Stomach (tissue), 4 donors: ENCODE measurements at regions not wholly inside any gene's neighbourhood (a gene's known extent, or its start where the extent isn't known, plus 50 kb on each side); places are given as distances from the start of the nearest gene placed in this dataset.

Experiments
- EP300 ChIP-seq: sonication (generic); formaldehyde crosslinking; IDR thresholded peaks from one replicate; pipeline ENCODE4 v1.6.1; 2017; ENCODE audit warnings: antibody characterized with exemption
- TF ChIP-seq, protein P1 (sequence below), 7 experiments: fragments of 450-650 bp in 4 of 7; fragments of 200-600 bp in 3 of 7; sonication (generic) in 3 of 7; IDR thresholded peaks; one replicate each; pipeline ENCODE4 v1.5.1; 2016 to 2019; ENCODE audit warnings: antibody characterized with exemption in 7 of 7, control low read depth in 2 of 7, mild to moderate bottlenecking in 1 of 7

DNA sequence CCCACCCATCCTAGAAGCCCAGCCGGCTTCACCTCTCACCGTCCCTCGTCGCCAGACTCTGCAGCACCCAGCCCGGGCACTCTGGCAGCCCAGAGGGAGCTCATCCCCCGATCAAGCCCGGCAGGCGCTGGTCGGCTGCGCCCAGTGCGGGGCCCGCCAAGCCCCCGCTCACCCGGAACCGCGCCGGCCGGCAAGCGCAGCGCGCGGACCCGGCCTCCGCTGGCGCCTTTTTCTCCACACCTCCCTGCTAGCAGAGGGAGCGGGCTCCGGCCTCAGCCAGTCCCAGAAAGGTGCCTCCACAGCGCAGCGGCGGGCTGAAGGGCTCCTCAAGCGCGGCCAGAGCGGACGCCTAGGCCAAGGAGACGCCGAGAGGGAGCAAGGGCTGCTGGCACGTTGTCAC is 2023.3 kb downstream of the NCAM2 start:
- TF ChIP-seq EP300, result no peak
- TF ChIP-seq, protein P1, sequence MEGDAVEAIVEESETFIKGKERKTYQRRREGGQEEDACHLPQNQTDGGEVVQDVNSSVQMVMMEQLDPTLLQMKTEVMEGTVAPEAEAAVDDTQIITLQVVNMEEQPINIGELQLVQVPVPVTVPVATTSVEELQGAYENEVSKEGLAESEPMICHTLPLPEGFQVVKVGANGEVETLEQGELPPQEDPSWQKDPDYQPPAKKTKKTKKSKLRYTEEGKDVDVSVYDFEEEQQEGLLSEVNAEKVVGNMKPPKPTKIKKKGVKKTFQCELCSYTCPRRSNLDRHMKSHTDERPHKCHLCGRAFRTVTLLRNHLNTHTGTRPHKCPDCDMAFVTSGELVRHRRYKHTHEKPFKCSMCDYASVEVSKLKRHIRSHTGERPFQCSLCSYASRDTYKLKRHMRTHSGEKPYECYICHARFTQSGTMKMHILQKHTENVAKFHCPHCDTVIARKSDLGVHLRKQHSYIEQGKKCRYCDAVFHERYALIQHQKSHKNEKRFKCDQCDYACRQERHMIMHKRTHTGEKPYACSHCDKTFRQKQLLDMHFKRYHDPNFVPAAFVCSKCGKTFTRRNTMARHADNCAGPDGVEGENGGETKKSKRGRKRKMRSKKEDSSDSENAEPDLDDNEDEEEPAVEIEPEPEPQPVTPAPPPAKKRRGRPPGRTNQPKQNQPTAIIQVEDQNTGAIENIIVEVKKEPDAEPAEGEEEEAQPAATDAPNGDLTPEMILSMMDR (IDR thresholded peaks at IDR 0.05), result no peak
